HL-60 (cell line): ENCODE measurements at regions not wholly inside any gene's neighbourhood (a gene's known extent, or its start where the extent isn't known, plus 50 kb on each side); places are given as distances from the start of the nearest gene placed in this dataset.

Experiments
- DNase-seq, 2 experiments: peaks; one replicate each; pipeline ENCODE4 v3.0.0-alpha.2; 2010 to 2020; ENCODE audit warnings: low read depth in 1 of 2, low spot score in 1 of 2
- H3K27ac ChIP-seq: fragments of 250-450 bp; sonication (Bioruptor Pico); replicated peaks from 2 replicates; pipeline ENCODE4 v1.5.1; 2020; ENCODE audit warnings: mild to moderate bottlenecking, moderate library complexity
- H3K27me3 ChIP-seq: fragments of 250-450 bp; sonication (Bioruptor Pico); 2 replicates; pipeline ENCODE4 v1.5.1; 2021; ENCODE audit warnings: mild to moderate bottlenecking, moderate library complexity; ENCODE audit not compliant: insufficient read depth, poor library complexity, severe bottlenecking
- H3K4me3 ChIP-seq: replicated peaks from 2 replicates; pipeline ENCODE4 v1.5.1; 2011; ENCODE audit warnings: mild to moderate bottlenecking, control low read depth, low read length; ENCODE audit not compliant: insufficient read depth
- CTCF ChIP-seq: IDR thresholded peaks from one replicate; pipeline ENCODE4 v1.5.1; 2011; ENCODE audit warnings: low read length, control low read depth, inconsistent platforms; ENCODE audit not compliant: insufficient read depth
- GABPA ChIP-seq: IDR thresholded peaks from 2 replicates; pipeline ENCODE4 v1.6.1; 2012; ENCODE audit warnings: low read depth
- POLR2AphosphoS5 ChIP-seq: IDR thresholded peaks from 2 replicates; pipeline ENCODE4 v1.6.1; 2012; ENCODE audit warnings: low read depth
- REST ChIP-seq: IDR thresholded peaks from 2 replicates; pipeline ENCODE4 v1.6.1; 2012; ENCODE audit warnings: low read depth; ENCODE audit not compliant: insufficient replicate concordance
- SPI1 ChIP-seq: IDR thresholded peaks from 2 replicates; pipeline ENCODE4 v1.6.1; 2012; ENCODE audit warnings: low read depth, mild to moderate bottlenecking, borderline replicate concordance

GRCh38 chr13:64414381-64414780 lies 2815.8 kb downstream of the PCDH9 start:
- Histone ChIP-seq H3K4me3 (no peak overlapping the region), H3K27ac (no peak overlapping the region), H3K27me3 (no peaks in the 10 kb centered on the region)
- no peak for TF ChIP-seq REST
- TF ChIP-seq GABPA: no peak
- no peak for TF ChIP-seq SPI1
- TF ChIP-seq CTCF: no peak
- DNase-seq: no peak

- no peak overlapping the region for H3K27ac ChIP-seq
- H3K27me3 ChIP-seq: no peaks in the 10 kb centered on the region
- TF ChIP-seq GABPA (no peak), POLR2AphosphoS5 (no peak), REST (no peak), CTCF (no peak), SPI1 (no peak)
- DNase-seq: no peak
- H3K4me3 ChIP-seq: no peak overlapping the region
These were observed 2816.6 kb downstream of the PCDH9 start for GRCh38 chr13:64413529-64413928.

GRCh38 chr13:64410276-64411053 lies 2819.7 kb downstream of the PCDH9 start:
- Histone ChIP-seq H3K27ac (no peak overlapping the region), H3K27me3 (no peaks in the 10 kb centered on the region), H3K4me3 (no peak overlapping the region)
- TF ChIP-seq SPI1: no peak
- DNase-seq: no peak

GRCh38 chr13:64397701-64398100 lies 2832.4 kb downstream of the PCDH9 start:
- H3K4me3 ChIP-seq: no peak overlapping the region

More at GRCh38 chr13:64397701-64398100, 2832.4 kb downstream of the PCDH9 start:
- Histone ChIP-seq H3K27ac (no peak overlapping the region), H3K27me3 (no peaks in the 10 kb centered on the region)
- no peak for DNase-seq
- no peak for TF ChIP-seq GABPA
- no peak for TF ChIP-seq CTCF
- no peak for TF ChIP-seq REST
- TF ChIP-seq POLR2AphosphoS5: no peak
- TF ChIP-seq SPI1: no peak
